Pancreas (tissue), 10 donors: ENCODE measurements at regions not wholly inside any gene's neighbourhood (a gene's known extent, or its start where the extent isn't known, plus 50 kb on each side); places are given as distances from the start of the nearest gene placed in this dataset.

Source experiments
- ATAC-seq, 4 donors: fragments of 200-7000 bp; cut with Tn5 transposase; one replicate each; pipeline versions ENCODE4 v1.8.0 to v1.9.1; 2020; ENCODE audit warnings: mild to moderate bottlenecking in 4 of 4, moderate library complexity in 4 of 4
- DNase-seq, 6 donors: peaks; one replicate each; pipeline ENCODE4 v3.0.0-alpha.2; 2020
- FAIRE-seq: peaks from 2 replicates; lab custom pipeline; 2012; peaks lifted over from hg19 to GRCh38; lab: Jason Lieb, UNC
- H3K27ac ChIP-seq, 4 donors: fragments of 200-600 bp; sonication (generic); 1 replicate in 3 of 4; 2 replicates in 1 of 4; pipeline versions ENCODE4 v1.5.0 to v1.8.0; 2020
- H3K27me3 ChIP-seq, 4 donors: fragments of 200-600 bp; one replicate each; pipeline ENCODE4 v1.8.0; 2021
- H3K36me3 ChIP-seq, 3 donors: fragments of 200-600 bp; sonication (generic) in 1 of 3; one replicate each; pipeline versions ENCODE4 v1.5.0 to v1.8.0; 2020 to 2021
- H3K4me1 ChIP-seq, 3 donors: fragments of 200-600 bp; one replicate each; pipeline ENCODE4 v1.8.0; 2021
- H3K4me3 ChIP-seq, 4 donors: fragments of 200-600 bp; sonication (generic) in 2 of 4; one replicate each; pipeline versions ENCODE4 v1.5.0 to v1.8.0; 2020 to 2021
- H3K9me3 ChIP-seq, 4 donors: fragments of 200-600 bp; one replicate each; pipeline ENCODE4 v1.8.0; 2021
- WGBS, 2 donors: extraction: QIAGEN DNeasy Blood & Tissue Kit; methylation state at CpG; one replicate each; pipeline ENCODE4 v1.1.7; 2013; 5-methylcytosine and 5-hydroxymethylcytosine counted together
- intact Hi-C, 3 donors: fragments of 100-400 bp; cut with DNase I; formaldehyde crosslinking; loops; one replicate each; pipeline versions ENCODE4 v1.11.1 to v1.14.2; 2022
- TF ChIP-seq, protein P1 (sequence below), 4 donors: fragments of 200-600 bp; sonication (generic) in 3 of 4; IDR thresholded peaks; one replicate each; pipeline versions ENCODE4 v1.5.0 to v1.8.0; 2021; ENCODE audit warnings: antibody characterized with exemption in 4 of 4
- donor health status: healthy with polysubstance abuse.
- donor health status: DM: no; HTN: no; CAD: no; lungs with moderate emphysema.
- donor health status: DM: no; HTN: no; CAD: no.
- donor health status: control.
- donor health status: control.
- donor health status: Bipolar disorder and iron deficiency.
- donor health status: DM: yes; HTN: yes; CAD: no.
- donor health status: DM: no; HTN: no; CAD: no.
- donor health status: DM: no; HTN: no; CAD: no.
- donor health status: DM: yes; HTN: yes; CAD: no.

DNA sequence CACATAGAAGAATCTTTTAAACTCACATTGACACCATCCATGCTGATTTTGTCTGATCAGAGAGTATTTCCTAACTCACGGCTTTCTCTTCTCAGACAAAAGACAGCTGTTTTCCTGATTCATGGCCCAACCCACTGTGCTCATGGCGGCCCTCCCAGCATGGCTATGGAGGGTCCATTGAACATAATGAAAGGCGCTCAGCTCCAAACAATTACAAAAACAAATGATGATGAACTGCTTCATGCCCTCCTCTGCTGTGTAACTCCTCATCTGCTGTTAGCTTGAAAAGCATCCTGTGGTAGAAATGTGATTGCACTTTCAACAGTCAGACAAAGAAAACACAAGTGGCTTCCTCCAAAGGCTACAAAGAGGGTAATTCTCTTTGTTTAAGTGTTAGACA, 673.8 kb downstream of the PRELID2 start:
- intact Hi-C loops: no loop called here
- Histone ChIP-seq H3K27ac (no peak overlapping the region), H3K4me1 (peaks cover 0 to 2% (median 0%) of the 10 kb centered on the region in 3 donors), H3K4me3 (no peak overlapping the region), H3K27me3 (no peaks in the 10 kb centered on the region), H3K36me3 (no peaks in the 10 kb centered on the region), H3K9me3 (no peaks in the 10 kb centered on the region)
- no peak for DNase-seq
- WGBS, 2 donors: 85 to 86% methylated on average over 3 of the region's 3 CpGs
- no peak for FAIRE-seq
- TF ChIP-seq, protein P1, sequence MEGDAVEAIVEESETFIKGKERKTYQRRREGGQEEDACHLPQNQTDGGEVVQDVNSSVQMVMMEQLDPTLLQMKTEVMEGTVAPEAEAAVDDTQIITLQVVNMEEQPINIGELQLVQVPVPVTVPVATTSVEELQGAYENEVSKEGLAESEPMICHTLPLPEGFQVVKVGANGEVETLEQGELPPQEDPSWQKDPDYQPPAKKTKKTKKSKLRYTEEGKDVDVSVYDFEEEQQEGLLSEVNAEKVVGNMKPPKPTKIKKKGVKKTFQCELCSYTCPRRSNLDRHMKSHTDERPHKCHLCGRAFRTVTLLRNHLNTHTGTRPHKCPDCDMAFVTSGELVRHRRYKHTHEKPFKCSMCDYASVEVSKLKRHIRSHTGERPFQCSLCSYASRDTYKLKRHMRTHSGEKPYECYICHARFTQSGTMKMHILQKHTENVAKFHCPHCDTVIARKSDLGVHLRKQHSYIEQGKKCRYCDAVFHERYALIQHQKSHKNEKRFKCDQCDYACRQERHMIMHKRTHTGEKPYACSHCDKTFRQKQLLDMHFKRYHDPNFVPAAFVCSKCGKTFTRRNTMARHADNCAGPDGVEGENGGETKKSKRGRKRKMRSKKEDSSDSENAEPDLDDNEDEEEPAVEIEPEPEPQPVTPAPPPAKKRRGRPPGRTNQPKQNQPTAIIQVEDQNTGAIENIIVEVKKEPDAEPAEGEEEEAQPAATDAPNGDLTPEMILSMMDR (IDR thresholded peaks at IDR 0.05): no peak
- ATAC-seq: no peak

DNA sequence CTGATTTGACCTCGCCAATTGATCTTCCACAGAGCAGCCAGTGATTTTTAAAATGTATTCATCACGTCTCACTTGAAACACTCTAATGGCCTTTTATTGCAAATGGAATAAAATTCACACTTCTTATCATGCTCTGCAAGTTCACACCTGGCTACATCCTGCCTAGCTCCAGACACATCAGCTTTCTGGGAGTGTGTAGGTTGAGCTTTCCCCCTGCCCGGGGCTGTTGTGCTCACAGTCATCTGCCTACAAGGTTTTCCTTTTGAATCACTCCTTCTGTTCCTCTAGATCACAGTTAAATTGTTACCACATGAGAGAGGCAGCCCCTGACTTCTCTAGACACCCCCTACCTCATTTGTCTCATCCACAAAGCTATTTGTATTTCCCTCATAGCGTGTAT, 674.5 kb downstream of the PRELID2 start:
- no peaks in the 10 kb centered on the region for H3K36me3 ChIP-seq
- ATAC-seq (no peak), DNase-seq (no peak), FAIRE-seq (no peak)
- no peaks in the 10 kb centered on the region for H3K9me3 ChIP-seq
- WGBS, 2 donors: 75 to 76% methylated on average over 4 of the region's 4 CpGs
- peaks cover 0 to 2% (median 0%) of the 10 kb centered on the region in 3 donors for H3K4me1 ChIP-seq
- TF ChIP-seq, protein P1 (IDR thresholded peaks at IDR 0.05): no peak
- no peaks in the 10 kb centered on the region for H3K27me3 ChIP-seq
- intact Hi-C loops: no loop called here
- no peak overlapping the region for H3K27ac ChIP-seq
- no peak overlapping the region for H3K4me3 ChIP-seq

- no peak overlapping the region for H3K4me3 ChIP-seq
- FAIRE-seq (no peak), ATAC-seq (peak in 3 of 4 donors; percentile 33 to 61 (median 60)), DNase-seq (no peak)
- H3K4me1 ChIP-seq: peaks cover 0 to 2% (median 0%) of the 10 kb centered on the region in 3 donors
- 15 to 22% methylated on average over 4 of the region's 4 CpGs for WGBS, 2 donors
- H3K9me3 ChIP-seq: no peaks in the 10 kb centered on the region
- intact Hi-C loops: no loop called here
- no peaks in the 10 kb centered on the region for H3K36me3 ChIP-seq
- TF ChIP-seq, protein P1 (IDR thresholded peaks at IDR 0.05): no peak
- no peaks in the 10 kb centered on the region for H3K27me3 ChIP-seq
- H3K27ac ChIP-seq: no peak overlapping the region
Observed at GRCh38 chr5:145158730-145159129, 676.4 kb downstream of the PRELID2 start.

GRCh38 chr5:145157841-145158240, 677.3 kb downstream of the PRELID2 start:
- Histone ChIP-seq H3K27ac (no peak overlapping the region), H3K9me3 (no peaks in the 10 kb centered on the region), H3K36me3 (no peaks in the 10 kb centered on the region), H3K4me3 (no peak overlapping the region), H3K4me1 (peaks cover 0 to 2% (median 0%) of the 10 kb centered on the region in 3 donors), H3K27me3 (no peaks in the 10 kb centered on the region)
- FAIRE-seq (no peak), ATAC-seq (no peak), DNase-seq (no peak)
- intact Hi-C loops: no loop called here
- TF ChIP-seq, protein P1 (IDR thresholded peaks at IDR 0.05): no peak

DNA sequence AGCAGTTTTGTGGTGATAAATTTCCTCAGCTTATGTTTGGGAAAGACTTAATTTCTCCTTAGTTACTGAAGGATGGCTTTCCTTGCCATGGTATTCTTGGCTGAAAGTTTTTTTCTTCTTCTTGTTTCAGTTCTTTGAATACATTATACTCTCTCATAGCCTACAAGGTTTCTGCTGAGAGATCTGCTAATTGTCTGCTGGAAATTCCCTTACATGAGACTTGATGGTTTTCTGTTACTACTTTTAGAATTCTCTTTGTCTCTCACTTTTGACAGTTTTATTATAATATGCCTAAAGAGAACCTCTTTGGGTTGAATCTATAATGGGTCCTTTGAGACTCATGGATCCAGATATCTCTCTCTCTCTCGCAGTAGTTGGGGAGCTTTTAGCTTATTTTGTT, 693.6 kb downstream of the PRELID2 start:
- 82 to 89% methylated on average over 1 of the region's 1 CpG for WGBS, 2 donors
- ATAC-seq (no peak), FAIRE-seq (no peak), DNase-seq (no peak)
- Histone ChIP-seq H3K4me3 (no peak overlapping the region), H3K9me3 (no peaks in the 10 kb centered on the region), H3K27me3 (no peaks in the 10 kb centered on the region), H3K4me1 (no peaks in the 10 kb centered on the region), H3K27ac (no peak overlapping the region), H3K36me3 (no peaks in the 10 kb centered on the region)
- TF ChIP-seq, protein P1 (IDR thresholded peaks at IDR 0.05): no peak
- intact Hi-C loops: no loop called here
